ENCODE measurements at regions not wholly inside any gene's neighbourhood (a gene's known extent, or its start where the extent isn't known, plus 50 kb on each side); places are given as distances from the start of the nearest gene placed in this dataset.

DNA sequence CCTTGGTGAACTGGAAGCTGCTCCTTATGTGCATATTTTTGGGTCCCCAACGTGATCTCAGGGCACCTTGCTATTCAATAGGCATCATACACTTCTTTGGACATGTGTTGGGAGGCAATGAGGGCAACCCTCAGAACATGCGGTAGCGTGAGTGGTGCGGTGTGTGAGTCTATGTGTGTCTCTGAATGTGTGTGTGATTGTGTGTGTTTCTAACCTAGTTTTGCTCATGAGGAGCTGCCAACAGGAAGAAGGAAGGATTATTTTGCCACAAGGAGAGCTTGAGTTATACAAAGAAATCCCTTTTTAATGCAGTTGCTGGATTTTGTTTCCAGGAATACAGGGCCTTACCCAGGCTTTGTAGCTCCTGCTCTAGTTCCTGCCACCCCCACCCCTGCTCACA, 75.8 kb upstream of the ITGA6 start:
- intact Hi-C loops (cut with micrococcal nuclease) = no loop called here

DNA sequence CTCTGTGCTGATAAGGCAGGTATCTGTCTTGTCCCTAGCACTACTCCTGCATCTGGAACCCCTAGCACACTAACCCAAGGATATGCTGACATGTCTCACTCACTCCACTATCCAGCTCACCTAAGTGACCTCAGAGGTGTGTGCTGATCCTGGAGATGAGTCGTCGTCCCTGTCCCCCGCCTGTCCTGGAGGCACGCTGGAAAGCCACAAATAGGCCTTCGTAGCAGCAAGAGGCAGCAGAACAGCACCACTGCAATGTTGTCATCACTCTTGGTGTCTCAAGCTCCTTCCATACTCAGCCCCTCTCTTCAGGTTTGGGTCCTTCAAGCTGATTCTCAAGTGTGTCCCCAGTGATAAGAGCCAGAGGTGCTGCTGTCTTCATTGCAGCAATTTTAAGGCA, 73.0 kb upstream of the ITGA6 start:
- intact Hi-C loops (cut with micrococcal nuclease) = no loop called here

DNA sequence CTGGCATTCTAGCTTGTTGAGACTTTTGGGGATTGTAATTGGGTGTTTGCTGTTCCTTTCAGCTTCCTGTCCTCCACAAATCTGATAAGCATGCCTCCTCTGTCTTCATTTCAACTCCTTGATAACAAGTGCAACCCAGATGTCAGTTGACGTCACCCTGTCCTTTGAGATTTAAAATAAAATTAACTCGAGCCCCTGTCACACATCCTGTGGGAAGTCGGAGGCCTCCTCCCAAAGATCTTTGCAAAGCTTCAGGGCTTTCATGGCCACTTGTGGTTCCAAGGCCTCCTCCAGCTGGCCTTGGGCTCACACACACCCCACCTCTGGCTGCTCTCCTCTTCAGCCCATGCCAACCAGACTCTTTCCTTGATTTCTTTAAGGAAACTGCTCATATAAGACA, 69.9 kb upstream of the ITGA6 start:
- intact Hi-C loops (cut with micrococcal nuclease) = no loop called here

DNA sequence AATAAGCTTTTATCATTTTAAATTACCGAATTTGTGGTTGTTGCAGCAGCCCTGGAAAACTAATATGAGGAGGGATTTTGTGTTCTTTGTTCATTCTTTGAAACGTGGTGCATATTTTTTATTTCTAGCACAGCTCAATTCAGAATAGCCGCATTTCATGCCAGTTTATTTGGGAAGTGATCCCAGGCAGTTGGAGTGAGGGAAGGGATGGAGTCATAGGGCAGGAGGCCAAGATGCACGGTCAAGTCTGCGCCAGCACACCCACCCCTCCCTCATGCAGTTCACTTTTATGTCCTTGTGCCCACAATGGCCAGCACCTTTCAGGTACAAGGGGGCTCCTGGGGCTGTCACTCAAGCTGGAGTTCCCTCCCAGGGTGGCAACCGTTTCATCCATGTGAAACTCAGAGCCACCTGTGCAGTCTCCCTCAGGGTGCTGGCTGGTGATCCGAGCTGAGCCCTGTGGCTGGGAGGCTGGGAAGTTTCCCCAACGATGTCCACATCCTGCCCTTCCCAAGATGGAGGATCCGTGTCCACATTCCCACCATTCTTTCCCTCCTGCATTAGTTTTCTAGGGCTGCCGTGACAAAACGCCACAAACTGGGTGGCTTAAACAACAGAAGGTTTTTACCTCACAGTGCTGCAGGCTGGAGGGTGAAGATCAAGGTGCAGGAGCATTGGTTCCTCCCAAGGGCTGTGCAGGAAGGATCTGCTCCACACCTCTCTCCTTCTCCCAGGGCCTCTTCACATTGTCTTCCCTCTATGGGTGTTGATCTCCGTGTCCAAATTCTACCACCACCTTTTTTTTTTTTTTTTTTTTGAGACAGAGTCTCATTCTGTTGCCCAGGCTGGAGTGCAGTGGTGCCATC, 68.5 kb upstream of the ITGA6 start:
- intact Hi-C loops (cut with micrococcal nuclease) = no loop called here

DNA sequence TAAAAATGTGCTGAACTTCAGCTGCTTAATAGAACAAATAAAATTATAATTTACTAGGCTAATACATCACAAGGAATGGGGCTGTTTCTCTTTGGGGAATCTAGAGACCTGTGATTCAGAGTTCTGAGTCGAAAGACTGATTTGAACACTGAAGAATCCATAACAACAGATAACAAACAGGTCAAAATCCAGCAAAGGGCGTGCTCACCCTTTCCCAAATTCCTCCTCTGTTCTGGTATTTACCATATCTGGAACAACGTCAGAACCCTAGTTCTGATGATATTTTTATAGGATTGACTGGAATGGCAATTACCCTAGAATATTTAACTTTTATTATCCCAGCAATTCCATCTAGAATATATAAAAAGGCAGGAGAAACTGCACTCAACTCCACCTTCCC, 66.0 kb upstream of the ITGA6 start:
- intact Hi-C loops (cut with micrococcal nuclease) = no loop called here

DNA sequence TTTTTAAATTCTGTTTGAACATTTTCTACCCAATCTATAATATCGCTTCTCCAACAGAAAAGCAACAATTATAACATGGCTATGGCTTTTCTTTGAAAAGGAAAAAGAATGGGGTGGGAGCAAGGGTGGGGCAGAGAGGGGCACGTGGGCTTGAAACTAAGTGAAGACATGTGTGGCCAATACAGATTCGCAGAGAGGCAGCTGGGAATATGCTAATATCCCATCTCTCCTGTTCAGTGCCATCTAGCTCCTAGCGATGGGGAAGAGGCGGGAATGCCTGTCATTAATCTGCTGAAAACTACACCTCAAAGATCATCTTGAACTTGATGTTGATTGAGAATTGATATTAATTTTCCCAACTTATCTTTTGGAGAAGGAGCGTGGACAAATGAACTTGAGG, 65.5 kb upstream of the ITGA6 start:
- intact Hi-C loops (cut with micrococcal nuclease) = no loop called here

DNA sequence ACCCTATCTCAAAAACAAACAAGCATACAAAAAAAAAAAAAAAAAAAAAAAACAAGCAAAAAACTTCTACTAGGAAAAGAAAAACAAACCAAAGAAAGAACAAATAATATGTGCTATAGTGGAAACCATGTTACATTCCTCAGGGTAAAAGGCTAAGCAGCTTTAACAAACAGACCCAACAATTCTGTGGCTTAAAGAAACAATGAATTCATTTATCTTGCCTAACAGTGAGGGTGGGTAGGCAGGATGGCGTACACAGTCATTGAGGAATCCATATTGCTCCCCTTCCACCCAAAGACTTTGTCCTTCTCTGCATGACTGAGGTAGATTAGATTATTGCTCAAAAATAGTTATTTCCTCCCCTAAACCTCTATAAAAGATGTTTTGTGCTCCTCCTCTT, 63.1 kb upstream of the ITGA6 start:
- intact Hi-C loops (cut with micrococcal nuclease) = no loop called here

DNA sequence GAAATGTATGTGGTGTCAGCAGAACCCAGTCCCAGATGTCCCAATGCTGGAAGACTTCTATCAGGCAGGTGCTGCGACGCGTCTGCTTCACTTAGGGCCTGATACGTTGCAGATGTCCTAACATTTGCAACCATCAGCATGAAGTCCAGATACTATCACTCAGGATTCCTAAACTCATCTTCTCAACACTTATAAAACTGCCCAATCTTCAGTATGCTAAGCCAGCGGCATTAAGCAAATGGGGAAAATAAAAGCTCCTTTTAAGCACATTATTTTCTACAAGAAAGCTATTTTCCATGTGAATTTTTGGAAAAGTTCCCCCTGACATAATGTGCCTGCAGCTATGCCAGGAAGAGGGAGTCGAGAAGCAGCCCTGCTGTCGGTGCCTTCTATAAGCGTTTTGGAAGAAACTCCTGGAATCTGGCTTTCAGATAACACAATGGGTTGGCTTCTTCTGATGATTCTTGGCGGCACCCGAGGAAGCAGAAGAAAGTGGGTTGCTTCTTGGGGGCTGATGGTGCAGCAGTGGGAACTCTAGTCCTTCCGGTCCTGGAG, 60.7 kb upstream of the ITGA6 start:
- intact Hi-C loops (cut with micrococcal nuclease) = no loop called here

DNA sequence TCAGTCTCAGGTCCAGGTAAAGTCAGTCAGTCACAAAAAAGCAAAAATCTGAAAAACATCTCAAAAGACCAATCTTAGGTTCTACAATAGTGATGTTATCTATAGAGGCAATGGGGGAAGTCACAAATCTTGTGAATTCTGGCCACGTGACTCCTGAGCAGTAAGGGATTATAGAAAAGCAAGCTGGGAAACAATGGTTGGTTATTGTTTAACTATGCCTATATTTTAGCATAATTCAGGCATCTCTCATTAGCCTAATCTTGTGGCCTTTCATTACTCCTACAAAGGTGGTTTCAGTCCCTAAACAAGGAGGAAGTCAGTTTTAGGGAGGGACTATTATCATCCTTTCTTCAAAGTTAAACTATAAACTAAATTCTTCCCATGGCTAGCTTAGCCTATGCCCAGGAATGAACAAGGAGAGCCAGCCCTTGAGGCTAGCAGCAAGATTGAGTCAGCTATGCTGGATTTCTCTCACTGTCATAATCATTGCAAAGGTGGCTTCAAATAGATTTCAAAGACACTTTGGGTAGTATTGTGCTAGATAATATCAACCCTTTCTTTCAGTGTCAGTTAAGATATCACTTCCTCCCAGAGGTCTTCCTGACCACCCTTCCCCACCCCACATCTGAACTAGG, 56.4 kb upstream of the ITGA6 start:
- intact Hi-C loops (cut with micrococcal nuclease) = no loop called here

DNA sequence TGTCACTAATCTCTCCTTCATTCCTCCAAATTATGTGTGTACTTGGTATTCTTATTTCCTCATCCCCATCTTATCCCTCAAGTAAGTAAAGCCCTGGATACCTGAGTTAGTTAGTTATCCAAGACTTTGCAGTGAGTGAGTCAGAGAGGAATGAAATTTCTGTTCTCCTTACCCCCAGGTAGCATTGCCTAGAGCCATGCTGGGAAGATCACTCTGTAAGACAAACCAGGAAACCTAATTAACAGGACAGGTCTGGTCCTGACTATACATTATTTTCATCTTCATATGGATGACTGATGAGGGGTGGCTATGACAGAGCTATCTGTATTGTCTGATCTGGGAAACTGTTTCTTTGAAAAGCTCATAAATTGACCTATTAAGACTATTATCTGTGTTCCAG, 55.0 kb upstream of the ITGA6 start:
- intact Hi-C loops (cut with micrococcal nuclease) = no loop called here

DNA sequence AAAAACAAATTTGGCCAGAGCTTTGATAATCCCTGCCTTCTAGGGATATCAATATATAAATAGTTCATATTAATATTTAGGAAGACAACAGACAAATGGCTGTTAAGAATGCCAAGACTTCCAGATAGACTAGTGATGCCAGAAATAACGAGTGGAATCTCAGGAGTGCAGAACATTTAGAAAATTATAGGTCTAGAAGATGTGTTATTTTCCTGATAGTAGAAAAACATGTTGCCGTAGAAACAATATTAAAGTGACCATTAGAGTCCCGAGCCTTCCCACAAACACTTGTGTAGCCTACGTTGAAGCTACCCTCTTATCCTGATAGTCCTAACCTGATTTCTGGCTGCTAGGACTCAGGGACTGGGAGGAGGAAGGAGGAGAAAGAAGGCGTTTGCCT, 54.3 kb upstream of the ITGA6 start:
- intact Hi-C loops (cut with micrococcal nuclease) = no loop called here

DNA sequence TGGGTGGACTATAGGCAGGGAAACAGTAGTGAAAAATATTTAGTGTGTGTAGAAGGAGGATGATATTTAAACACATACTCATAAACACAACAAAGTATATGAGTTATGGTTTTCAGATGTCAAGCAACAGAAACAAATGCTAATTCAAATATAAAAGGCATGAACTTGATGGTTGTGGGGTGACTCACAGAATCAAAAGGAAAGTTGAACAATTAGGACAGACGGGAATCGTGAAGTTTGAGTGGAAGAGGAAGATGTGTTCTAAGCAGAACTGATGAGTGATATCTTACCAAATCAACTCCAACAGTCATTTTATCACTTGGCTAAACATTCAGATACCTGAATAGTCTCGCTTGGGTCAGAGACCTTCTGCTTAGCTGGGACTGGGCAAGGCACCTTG, 53.6 kb upstream of the ITGA6 start:
- intact Hi-C loops (cut with micrococcal nuclease) = no loop called here

DNA sequence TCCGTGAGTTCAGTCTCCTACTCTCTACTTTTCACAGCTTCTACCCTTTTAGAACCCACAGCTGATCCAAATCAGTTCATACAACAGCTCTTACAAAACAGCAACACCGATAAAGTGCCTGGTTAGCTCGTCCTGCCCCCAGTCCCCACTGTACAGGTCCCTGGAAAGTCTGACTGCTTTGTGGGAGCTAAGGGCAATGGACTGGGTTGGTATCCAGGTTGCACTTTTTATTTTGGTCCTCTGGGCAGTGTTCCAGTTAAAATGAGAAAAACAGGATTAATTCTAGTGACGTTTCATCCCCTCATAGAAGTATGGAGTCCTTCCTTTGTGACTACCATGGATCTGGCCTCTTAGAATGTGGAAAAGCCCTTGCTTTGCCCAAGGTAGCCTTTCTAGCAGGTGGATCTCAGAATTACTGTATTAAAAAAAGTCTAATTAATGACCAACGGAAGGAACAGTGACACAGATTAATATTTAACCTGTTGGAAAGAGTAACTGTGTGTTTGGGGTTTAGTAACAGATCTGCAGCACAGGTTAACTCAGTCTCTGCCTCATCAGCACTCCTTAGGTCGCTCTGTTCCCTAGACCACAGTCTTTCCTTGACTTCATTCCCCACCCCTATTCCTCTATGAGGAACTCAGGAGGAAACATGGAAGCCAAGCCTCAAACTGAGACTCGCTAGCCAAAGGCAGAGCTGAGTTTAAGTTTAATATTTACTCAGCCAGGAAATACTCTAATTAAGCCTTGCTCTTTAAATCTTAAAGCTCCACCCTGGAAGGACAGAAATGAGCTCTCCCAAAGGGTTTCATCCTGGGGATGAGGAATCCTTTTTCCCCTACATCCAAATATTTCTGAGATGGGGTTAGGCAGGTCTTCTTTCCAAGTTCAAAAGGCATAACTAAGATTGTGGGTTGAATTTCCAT, 52.8 kb upstream of the ITGA6 start:
- intact Hi-C loops (cut with micrococcal nuclease) = no loop called here

DNA sequence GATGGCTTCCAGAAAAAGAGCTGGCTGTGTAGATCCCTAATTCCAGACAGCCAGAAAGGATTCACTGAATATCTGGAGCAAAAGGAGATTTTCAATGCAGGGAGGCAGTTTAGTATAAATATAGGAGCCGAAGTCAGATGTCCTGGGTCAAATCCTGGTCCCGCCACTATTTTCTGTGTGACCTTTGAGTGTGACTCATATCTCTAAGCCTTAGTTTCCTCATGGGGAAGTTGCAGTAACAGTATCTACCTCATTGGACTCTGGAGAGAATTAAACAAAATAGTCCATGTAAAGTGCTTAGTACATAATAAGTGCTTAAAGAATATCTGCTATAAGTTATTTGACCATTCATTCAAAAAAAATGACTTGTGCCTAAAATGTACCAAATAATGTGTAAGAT, 52.1 kb upstream of the ITGA6 start:
- intact Hi-C loops (cut with micrococcal nuclease) = no loop called here

DNA sequence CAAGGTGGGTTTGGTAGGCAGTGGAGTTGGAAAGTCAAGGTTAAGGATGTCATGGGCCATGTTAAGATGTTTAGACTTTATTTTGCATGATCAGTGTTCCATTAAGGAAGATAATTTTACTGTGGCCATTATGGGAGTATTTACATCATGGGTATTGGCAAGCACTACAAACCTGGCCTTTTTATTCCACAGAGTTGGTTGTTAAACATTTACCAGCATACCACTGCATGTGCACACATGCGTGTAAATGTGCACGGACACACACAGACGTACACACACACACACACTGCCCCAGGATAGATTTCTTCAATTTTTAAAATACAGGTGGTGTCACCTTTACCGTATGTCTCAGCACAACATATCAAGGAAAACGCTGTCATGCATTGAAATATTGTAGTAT, 51.4 kb upstream of the ITGA6 start:
- intact Hi-C loops (cut with micrococcal nuclease) = no loop called here

DNA sequence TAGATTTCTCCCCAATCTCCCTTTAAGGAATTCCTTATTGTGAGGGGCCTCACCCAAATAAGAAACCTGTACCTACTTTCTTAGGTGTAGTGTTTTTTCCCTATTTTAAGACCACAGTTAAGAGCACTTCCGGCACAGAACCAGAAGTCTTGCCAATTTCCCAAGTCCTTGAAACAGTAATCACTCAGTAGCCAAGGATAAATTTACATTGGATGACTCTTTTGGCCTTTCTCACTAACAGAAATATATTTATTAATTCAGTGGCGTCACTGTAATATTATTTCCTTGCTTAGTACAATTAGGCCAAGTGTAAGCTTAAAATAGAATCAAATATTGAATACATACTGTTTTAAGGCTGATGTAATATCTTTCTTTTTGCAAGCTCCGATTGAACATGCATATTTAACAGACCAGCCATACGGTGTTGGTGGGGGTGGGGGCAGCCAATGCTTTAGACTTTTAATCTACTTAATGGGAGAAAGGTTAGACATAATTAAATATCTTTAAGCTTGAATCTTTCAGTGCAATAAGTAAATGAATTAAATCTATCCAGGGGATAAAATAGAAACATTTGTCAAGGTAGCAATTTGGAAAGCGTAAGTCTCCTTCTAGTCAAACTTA, 50.8 kb upstream of the ITGA6 start:
- intact Hi-C loops (cut with micrococcal nuclease) = no loop called here

DNA sequence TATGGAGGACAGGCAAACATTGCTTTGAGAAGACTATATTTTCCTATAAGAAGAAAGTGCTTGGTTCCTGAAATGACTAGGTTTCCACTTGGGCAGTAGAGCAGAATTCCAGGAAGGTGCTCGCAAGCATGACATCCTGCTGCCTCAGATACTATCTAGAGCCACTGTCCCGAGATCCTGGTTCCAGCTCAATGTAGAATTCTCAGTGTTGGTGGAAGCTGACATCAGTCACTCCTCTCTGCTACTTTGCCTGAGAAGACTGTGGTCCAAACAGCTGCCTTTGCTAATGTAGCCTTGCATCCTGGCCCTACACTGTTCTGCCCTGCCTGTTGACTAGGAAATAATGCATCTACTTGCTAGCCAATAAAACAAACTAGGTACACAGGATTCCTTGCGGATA, 50.0 kb upstream of the ITGA6 start:
- intact Hi-C loops (cut with micrococcal nuclease) = no loop called here
